Esophagus mucosa (tissue), 1 donor: ENCODE measurements at regions not wholly inside any gene's neighbourhood (a gene's known extent, or its start where the extent isn't known, plus 50 kb on each side); places are given as distances from the start of the nearest gene placed in this dataset.

ENCODE experiments used
- ATAC-seq: fragments of 200-7000 bp; cut with Tn5 transposase; one replicate; pipeline ENCODE4 v1.9.1; 2020
- donor health status: DM: yes; HTN: yes; CAD: no.

DNA sequence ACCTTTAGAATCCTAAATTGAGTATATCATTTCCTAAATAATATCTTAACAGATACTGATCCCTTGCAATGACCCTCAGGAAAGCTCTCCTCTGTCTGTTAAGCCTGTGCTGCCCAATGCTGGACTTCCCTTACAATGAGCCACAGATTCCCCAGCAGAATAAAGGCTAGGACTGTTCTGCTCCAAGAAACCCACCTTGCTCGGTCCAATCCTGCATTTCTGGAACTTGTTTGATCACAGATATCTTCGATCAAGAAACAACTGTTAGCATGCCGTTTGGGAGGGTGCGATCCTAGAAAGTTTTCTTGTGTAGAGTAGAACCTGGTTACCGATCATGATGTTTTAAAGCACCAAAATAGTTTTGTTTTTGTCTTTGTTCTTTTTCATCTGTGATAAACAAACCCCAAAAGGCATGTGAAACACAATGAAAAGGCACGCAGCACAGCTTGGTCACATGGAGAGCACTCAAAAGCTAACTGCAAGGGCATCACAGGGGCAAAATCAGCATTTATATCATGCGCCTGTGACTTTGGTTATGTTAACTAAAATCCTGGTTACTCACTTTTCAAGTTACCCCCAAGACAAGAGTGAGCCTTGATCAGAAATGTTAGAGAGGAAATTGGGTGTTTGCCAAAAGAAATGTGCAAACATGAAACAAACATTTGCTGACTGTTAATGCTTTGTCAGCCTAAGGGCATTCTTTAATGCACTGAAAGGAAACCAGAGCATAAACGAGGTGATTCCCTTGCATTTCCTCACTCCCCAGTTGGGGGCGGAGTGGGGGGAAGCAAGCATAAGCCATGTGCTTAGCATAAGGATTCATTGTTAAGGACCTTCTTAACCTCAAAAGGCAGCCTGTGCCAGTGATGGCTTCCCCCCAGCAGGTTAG, 61.9 kb upstream of the ADAMTS16 start:
- no peak for ATAC-seq

DNA sequence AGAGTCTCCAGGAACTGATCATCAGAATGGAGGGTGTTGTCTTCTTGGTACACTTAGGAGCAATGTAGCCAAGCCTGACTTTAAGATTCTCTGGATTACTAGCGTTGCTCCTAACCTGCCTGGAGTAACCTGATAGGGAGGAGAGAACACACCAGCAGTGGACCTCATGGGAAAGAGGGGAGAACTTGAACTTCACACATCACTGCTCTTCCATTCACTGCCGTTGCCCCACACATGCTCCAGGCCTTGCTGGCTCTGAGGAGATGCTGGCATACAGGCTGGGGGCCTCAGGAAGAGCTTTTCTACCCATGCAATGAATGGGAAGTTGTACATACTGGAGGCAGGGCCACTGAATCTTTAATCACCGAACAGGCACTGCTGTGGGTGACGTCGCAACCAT, 60.3 kb upstream of the ADAMTS16 start:
- no peak for ATAC-seq

GRCh38 chr5:5080790-5081189, 59.3 kb upstream of the ADAMTS16 start:
- ATAC-seq, result no peak

GRCh38 chr5:5085381-5085780, 54.7 kb upstream of the ADAMTS16 start:
- ATAC-seq, result no peak

- ATAC-seq, result no peak
Measured at GRCh38 chr5:5089895-5090649, 50.1 kb upstream of the ADAMTS16 start.
